H1 (cell line): ENCODE measurements at regions not wholly inside any gene's neighbourhood (a gene's known extent, or its start where the extent isn't known, plus 50 kb on each side); places are given as distances from the start of the nearest gene placed in this dataset.

Experiments used
- CTCF ChIA-PET: fragments of 300-600 bp; sonication (Branson Sonifier 250); formaldehyde crosslinking; loops from one replicate; lab custom pipeline; 2021; ENCODE audit not compliant: partially characterized antibody; lab: Charles Lee
- POLR2A ChIA-PET: fragments of 300-600 bp; sonication (Branson Sonifier 250); formaldehyde crosslinking; loops from one replicate; lab custom pipeline; 2021; ENCODE audit warnings: inconsistent platforms; ENCODE audit not compliant: partially characterized antibody; lab: Charles Lee
- DNase-seq, 2 experiments: peaks; one replicate each; pipeline versions ENCODE4 v3.0.0 to v3.0.0-alpha.2; 2010 to 2022; ENCODE audit warnings: low spot score in 2 of 2, low read depth in 1 of 2, mixed read lengths in 1 of 2
- FAIRE-seq: peaks from 2 replicates; lab custom pipeline; 2011; peaks lifted over from hg19 to GRCh38; lab: Jason Lieb, UNC
- H2AFZ ChIP-seq: 2 replicates; pipeline ENCODE4 v1.8.1; 2012; ENCODE audit warnings: low read length, inconsistent platforms
- H2AK5ac ChIP-seq: 2 replicates; pipeline ENCODE4 v1.6.1; 2013; ENCODE audit warnings: low read depth, low read length
- H2BK120ac ChIP-seq: replicated peaks from 2 replicates; pipeline ENCODE3; 2013; ENCODE audit warnings: low read depth, low read length, inconsistent platforms
- H2BK12ac ChIP-seq: 2 replicates; pipeline ENCODE4 v1.6.1; 2013; ENCODE audit warnings: low read depth, low read length
- H2BK15ac ChIP-seq: 2 replicates; pipeline ENCODE4 v1.6.1; 2013; ENCODE audit warnings: low read length
- H2BK20ac ChIP-seq: 2 replicates; pipeline ENCODE4 v1.6.1; 2013; ENCODE audit warnings: low read length
- H2BK5ac ChIP-seq: 2 replicates; pipeline ENCODE4 v1.6.1; 2013; ENCODE audit warnings: low read depth, low read length
- H3K14ac ChIP-seq: 2 replicates; pipeline ENCODE4 v1.6.1; 2013; ENCODE audit warnings: inconsistent platforms; ENCODE audit not compliant: insufficient read length
- H3K18ac ChIP-seq: 2 replicates; pipeline ENCODE4 v1.6.1; 2013; ENCODE audit warnings: low read length; ENCODE audit errors: extremely low read depth
- H3K23ac ChIP-seq: 2 replicates; pipeline ENCODE4 v1.6.1; 2013; ENCODE audit warnings: inconsistent platforms; ENCODE audit not compliant: insufficient read length
- H3K23me2 ChIP-seq: 2 replicates; pipeline ENCODE4 v1.6.1; 2013; ENCODE audit warnings: low read depth, low read length
- H3K27ac ChIP-seq: 2 replicates; pipeline ENCODE4 v1.6.1; 2011; ENCODE audit warnings: low read depth, low read length, inconsistent platforms
- H3K27me3 ChIP-seq, 4 experiments: replicated peaks in 1 of 4; 1 replicate in 1 of 4; 2 replicates in 3 of 4; pipeline versions ENCODE4 v1.6.1 to v1.8.1; 2011 to 2013; ENCODE audit warnings: low read length in 3 of 4, mild to moderate bottlenecking in 3 of 4, inconsistent platforms in 2 of 4, mixed read lengths in 2 of 4, moderate library complexity in 1 of 4; ENCODE audit not compliant: control insufficient read depth in 3 of 4, insufficient read depth in 3 of 4; ENCODE audit errors: extremely low read depth in 1 of 4
- H3K36me3 ChIP-seq, 4 experiments: 2 replicates each; pipeline versions ENCODE4 v1.6.1 to v1.8.1; 2011 to 2013; ENCODE audit warnings: mild to moderate bottlenecking in 4 of 4, low read length in 3 of 4, moderate library complexity in 2 of 4, control low read depth in 1 of 4, inconsistent platforms in 1 of 4; ENCODE audit not compliant: insufficient read depth in 4 of 4, control insufficient read depth in 2 of 4
- H3K4ac ChIP-seq: replicated peaks from 2 replicates; pipeline ENCODE3; 2013; ENCODE audit warnings: low read length, low read depth, mixed read lengths, inconsistent platforms; ENCODE audit not compliant: insufficient read length
- H3K4me1 ChIP-seq, 4 experiments: replicated peaks in 1 of 4; 1 replicate in 1 of 4; 2 replicates in 3 of 4; pipeline versions ENCODE4 v1.6.1 to v1.8.1; 2011 to 2013; ENCODE audit warnings: low read length in 3 of 4, inconsistent platforms in 2 of 4, mixed read lengths in 1 of 4; ENCODE audit not compliant: insufficient read depth in 4 of 4, control insufficient read depth in 3 of 4
- H3K4me2 ChIP-seq, 2 experiments: 2 replicates each; pipeline versions ENCODE4 v1.6.1 to v1.8.1; 2011 to 2013; ENCODE audit warnings: low read depth in 2 of 2, low read length in 2 of 2, control low read depth in 1 of 2, inconsistent platforms in 1 of 2, mild to moderate bottlenecking in 1 of 2; ENCODE audit not compliant: insufficient read depth in 1 of 2
- H3K4me3 ChIP-seq, 4 experiments: fragments of 200-600, 300-600 bp in 1 of 4; sonication (generic), shearing (Covaris generic), sonication (Bioruptor Twin) in 1 of 4; 2 replicates each; pipeline versions ENCODE4 v1.5.1 to v1.8.1; 2011 to 2016; ENCODE audit warnings: low read length in 4 of 4, low read depth in 3 of 4, control low read depth in 2 of 4, inconsistent platforms in 2 of 4, mild to moderate bottlenecking in 2 of 4, mixed read lengths in 1 of 4, moderate library complexity in 1 of 4; ENCODE audit not compliant: insufficient read depth in 2 of 4; ENCODE audit errors: extremely low read depth in 1 of 4
- H3K56ac ChIP-seq: replicated peaks from 2 replicates; pipeline ENCODE3; 2013; ENCODE audit warnings: low read depth, mild to moderate bottlenecking, mixed read lengths, low read length, inconsistent platforms; ENCODE audit not compliant: insufficient read length
- H3K79me1 ChIP-seq: 2 replicates; pipeline ENCODE4 v1.6.1; 2013; ENCODE audit warnings: low read depth, low read length, control low read depth
- H3K79me2 ChIP-seq, 2 experiments: 2 replicates each; pipeline versions ENCODE4 v1.6.1 to v1.8.1; 2012 to 2013; ENCODE audit warnings: low read length in 2 of 2, mild to moderate bottlenecking in 2 of 2, inconsistent platforms in 1 of 2; ENCODE audit not compliant: insufficient read depth in 2 of 2, control insufficient read depth in 1 of 2
- H3K9ac ChIP-seq, 4 experiments: replicated peaks in 1 of 4; 1 replicate in 1 of 4; 2 replicates in 3 of 4; pipeline versions ENCODE4 v1.6.1 to v1.8.1; 2011 to 2013; ENCODE audit warnings: low read depth in 3 of 4, low read length in 3 of 4, control low read depth in 2 of 4, mild to moderate bottlenecking in 2 of 4, moderate library complexity in 2 of 4, inconsistent platforms in 1 of 4; ENCODE audit errors: extremely low read depth in 1 of 4
- H3K9me3 ChIP-seq, 2 experiments: 2 replicates each; pipeline versions ENCODE4 v1.6.1 to v1.8.1; 2012 to 2013; ENCODE audit warnings: mild to moderate bottlenecking in 2 of 2, moderate library complexity in 2 of 2, control low read depth in 1 of 2, inconsistent platforms in 1 of 2, low read depth in 1 of 2, low read length in 1 of 2, mixed read lengths in 1 of 2; ENCODE audit not compliant: insufficient read depth in 2 of 2
- H4K20me1 ChIP-seq, 2 experiments: replicated peaks in 1 of 2; 2 replicates each; pipeline versions ENCODE3 to v1.8.1; 2011 to 2013; ENCODE audit warnings: inconsistent platforms in 2 of 2, low read length in 2 of 2, mild to moderate bottlenecking in 1 of 2; ENCODE audit not compliant: insufficient read depth in 2 of 2, control insufficient read depth in 1 of 2
- H4K5ac ChIP-seq: 2 replicates; pipeline ENCODE4 v1.6.1; 2013; ENCODE audit warnings: low read length, low read depth, mixed read lengths, inconsistent platforms; ENCODE audit not compliant: insufficient read length
- H4K8ac ChIP-seq: 2 replicates; pipeline ENCODE4 v1.8.0; 2013; ENCODE audit warnings: mild to moderate bottlenecking, moderate library complexity, low read length, inconsistent platforms; ENCODE audit not compliant: insufficient read depth; ENCODE audit errors: extremely low read depth
- H4K91ac ChIP-seq: replicated peaks from 2 replicates; pipeline ENCODE3; 2013; ENCODE audit warnings: low read length, mixed read lengths, inconsistent platforms; ENCODE audit not compliant: insufficient read length
- ASH2L ChIP-seq: fragments of 200-600, 300-600 bp; sonication (generic); IDR thresholded peaks from one replicate; pipeline ENCODE4 v1.7.1; 2017; ENCODE audit warnings: low read length
- FOSL1 ChIP-seq: IDR thresholded peaks from 2 replicates; pipeline ENCODE4 v1.6.1; 2011; ENCODE audit warnings: mild to moderate bottlenecking, low read depth, low read length, moderate library complexity; ENCODE audit not compliant: insufficient read depth
- HDAC2 ChIP-seq, 2 experiments: fragments of 300-600 bp in 1 of 2; sonication (generic) in 1 of 2; IDR thresholded peaks; 2 replicates each; pipeline ENCODE4 v1.6.1; 2011 to 2012; ENCODE audit warnings: low read depth in 2 of 2, low read length in 2 of 2, mild to moderate bottlenecking in 2 of 2, moderate library complexity in 2 of 2, borderline replicate concordance in 1 of 2, inconsistent platforms in 1 of 2
- RBBP5 ChIP-seq: IDR thresholded peaks from 2 replicates; pipeline ENCODE4 v1.7.1; 2012; ENCODE audit warnings: low read depth, mild to moderate bottlenecking, inconsistent platforms, low read length, moderate library complexity, borderline replicate concordance
- RFX5 ChIP-seq: IDR thresholded peaks from 2 replicates; pipeline ENCODE4 v1.6.1; 2011; ENCODE audit warnings: low read depth, low read length, improper control_type of control experiment, borderline replicate concordance
- SRF ChIP-seq: IDR thresholded peaks from 2 replicates; pipeline ENCODE4 v1.6.1; 2011; ENCODE audit warnings: mild to moderate bottlenecking, low read depth, low read length, moderate library complexity
- TAF7 ChIP-seq: optimal IDR thresholded peaks from 2 replicates; pipeline ENCODE3; 2011; ENCODE audit warnings: low read depth, mild to moderate bottlenecking, inconsistent platforms, low read length, moderate library complexity, borderline replicate concordance
- ZNF274 ChIP-seq: IDR thresholded peaks from 2 replicates; pipeline ENCODE4 v1.7.0; 2012; ENCODE audit warnings: low read length, borderline replicate concordance; ENCODE audit errors: extremely low read depth
- WGBS, 2 experiments: shearing (Covaris generic) in 1 of 2; methylation state at CpG; one replicate each; pipeline versions ENCODE4 v1.1.6 to v1.1.7; 2013 to 2015; ENCODE audit warnings: low lambda C conversion rate in 2 of 2, mixed read lengths in 2 of 2, inconsistent platforms in 1 of 2, low coverage in 1 of 2, missing lambda C conversion rate in 1 of 2; ENCODE audit not compliant: insufficient replicate concordance in 2 of 2, insufficient coverage in 1 of 2, insufficient read length in 1 of 2; ENCODE audit errors: extremely low coverage in 1 of 2, missing lambda C conversion rate in 1 of 2; 5-methylcytosine and 5-hydroxymethylcytosine counted together
- TF ChIP-seq, protein P1 (sequence below), 3 experiments: IDR thresholded peaks; 1 replicate in 2 of 3; 2 replicates in 1 of 3; pipeline versions ENCODE4 v1.5.1 to v1.6.1; 2011; ENCODE audit warnings: low read length in 3 of 3, mild to moderate bottlenecking in 3 of 3, inconsistent platforms in 2 of 3, low read depth in 1 of 3, moderate library complexity in 1 of 3; ENCODE audit not compliant: insufficient read depth in 1 of 3; ENCODE audit errors: control extremely low read depth in 1 of 3
- TF ChIP-seq, protein P2 (sequence below): IDR thresholded peaks from 2 replicates; pipeline ENCODE4 v1.6.1; 2011; ENCODE audit warnings: low read depth, mild to moderate bottlenecking, low read length; ENCODE audit not compliant: insufficient read depth
- TF ChIP-seq, protein P3 (sequence below): IDR thresholded peaks from 2 replicates; pipeline ENCODE4 v1.6.1; 2012; ENCODE audit warnings: inconsistent platforms

DNA sequence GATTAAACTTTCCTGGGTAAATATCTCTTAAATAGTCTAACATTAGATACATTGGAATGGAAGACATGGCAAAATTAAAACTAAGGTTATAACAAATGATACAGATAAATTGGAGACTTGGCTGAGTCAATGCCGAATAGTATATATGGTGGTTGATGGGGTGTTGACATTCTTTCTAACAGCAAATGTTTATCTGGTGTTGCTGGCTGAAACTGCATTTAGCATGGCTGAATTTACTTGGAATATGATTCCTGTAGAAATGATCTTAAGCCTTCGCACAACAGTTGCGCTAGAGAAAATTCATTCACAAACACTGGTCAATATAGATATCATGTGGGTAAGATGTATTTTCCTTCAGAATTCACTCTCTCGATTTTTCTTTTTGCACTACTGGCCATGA, 646.0 kb upstream of the CXADR start:
- H4K20me1 ChIP-seq: no peaks in the 10 kb centered on the region
- no peaks in the 10 kb centered on the region for H3K36me3 ChIP-seq
- H3K4me1 ChIP-seq: no peaks in the 10 kb centered on the region
- H3K27ac ChIP-seq: no peak overlapping the region
- 98% methylated on average over 4 of the region's 4 CpGs; no CpG with 5 or more reads in 1 of the 2 experiments for WGBS, 2 experiments
- H3K18ac ChIP-seq: no peak overlapping the region
- H3K14ac ChIP-seq: no peak overlapping the region
- H2AFZ ChIP-seq: 0 out of 2 replicates have a peak overlapping the region, but pooled peaks have one; percentile 54
- no peaks in the 10 kb centered on the region for H3K9me3 ChIP-seq
- H3K23me2 ChIP-seq: no peaks in the 10 kb centered on the region
- ChIA-PET CTCF (interaction anchor here (0.6 kb wide), 1 partner anchor 22 kb away, joined by 3 read pairs; no protein-coding TSS in a partner anchor), POLR2A (no interaction called here)
- no peak overlapping the region for H4K8ac ChIP-seq
- no peaks in the 10 kb centered on the region for H3K79me2 ChIP-seq
- no peak overlapping the region for H2BK20ac ChIP-seq
- no peak overlapping the region for H3K56ac ChIP-seq
- no peak overlapping the region for H4K5ac ChIP-seq
- no peak overlapping the region for H2AK5ac ChIP-seq
- DNase-seq (no peak), FAIRE-seq (no peak)
- H4K91ac ChIP-seq: no peak overlapping the region
- no peak overlapping the region for H2BK120ac ChIP-seq
- no peak overlapping the region for H3K9ac ChIP-seq
- no peak overlapping the region for H2BK15ac ChIP-seq
- H3K23ac ChIP-seq: no peak overlapping the region
- no peak overlapping the region for H3K4ac ChIP-seq
- no peak overlapping the region for H2BK5ac ChIP-seq
- no peaks in the 10 kb centered on the region for H3K27me3 ChIP-seq
- H3K4me2 ChIP-seq: no peak overlapping the region
- H3K79me1 ChIP-seq: no peaks in the 10 kb centered on the region
- no peak overlapping the region for H3K4me3 ChIP-seq
- H2BK12ac ChIP-seq: no peak overlapping the region
- TF ChIP-seq HDAC2 (IDR thresholded peaks at IDR 0.05; ENCODE audit: borderline replicate concordance in 1 of 2, low read depth in 2 of 2, low read length in 2 of 2) (no peak), ZNF274 (no peak), RBBP5 (no peak), FOSL1 (no peak), ASH2L (no peak), RFX5 (no peak), TAF7 (no peak), SRF (no peak)
- TF ChIP-seq, protein P1, sequence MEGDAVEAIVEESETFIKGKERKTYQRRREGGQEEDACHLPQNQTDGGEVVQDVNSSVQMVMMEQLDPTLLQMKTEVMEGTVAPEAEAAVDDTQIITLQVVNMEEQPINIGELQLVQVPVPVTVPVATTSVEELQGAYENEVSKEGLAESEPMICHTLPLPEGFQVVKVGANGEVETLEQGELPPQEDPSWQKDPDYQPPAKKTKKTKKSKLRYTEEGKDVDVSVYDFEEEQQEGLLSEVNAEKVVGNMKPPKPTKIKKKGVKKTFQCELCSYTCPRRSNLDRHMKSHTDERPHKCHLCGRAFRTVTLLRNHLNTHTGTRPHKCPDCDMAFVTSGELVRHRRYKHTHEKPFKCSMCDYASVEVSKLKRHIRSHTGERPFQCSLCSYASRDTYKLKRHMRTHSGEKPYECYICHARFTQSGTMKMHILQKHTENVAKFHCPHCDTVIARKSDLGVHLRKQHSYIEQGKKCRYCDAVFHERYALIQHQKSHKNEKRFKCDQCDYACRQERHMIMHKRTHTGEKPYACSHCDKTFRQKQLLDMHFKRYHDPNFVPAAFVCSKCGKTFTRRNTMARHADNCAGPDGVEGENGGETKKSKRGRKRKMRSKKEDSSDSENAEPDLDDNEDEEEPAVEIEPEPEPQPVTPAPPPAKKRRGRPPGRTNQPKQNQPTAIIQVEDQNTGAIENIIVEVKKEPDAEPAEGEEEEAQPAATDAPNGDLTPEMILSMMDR (IDR thresholded peaks at IDR 0.05; ENCODE audit: control extremely low read depth in 1 of 3, insufficient read depth in 1 of 3, low read depth in 1 of 3, low read length in 3 of 3): no peak
- TF ChIP-seq, protein P2, sequence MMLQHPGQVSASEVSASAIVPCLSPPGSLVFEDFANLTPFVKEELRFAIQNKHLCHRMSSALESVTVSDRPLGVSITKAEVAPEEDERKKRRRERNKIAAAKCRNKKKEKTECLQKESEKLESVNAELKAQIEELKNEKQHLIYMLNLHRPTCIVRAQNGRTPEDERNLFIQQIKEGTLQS: no peak
- TF ChIP-seq, protein P3, sequence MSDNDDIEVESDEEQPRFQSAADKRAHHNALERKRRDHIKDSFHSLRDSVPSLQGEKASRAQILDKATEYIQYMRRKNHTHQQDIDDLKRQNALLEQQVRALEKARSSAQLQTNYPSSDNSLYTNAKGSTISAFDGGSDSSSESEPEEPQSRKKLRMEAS: no peak
